ENCODE measurements at regions not wholly inside any gene's neighbourhood (a gene's known extent, or its start where the extent isn't known, plus 50 kb on each side); places are given as distances from the start of the nearest gene placed in this dataset.
A peak's percentile ranks its signal among the peaks of the same experiment; 100 is the strongest.

- Histone ChIP-seq H3K9me3 (ENCODE audit: low read depth, low read length, poor library complexity, severe bottlenecking) (no peaks in the 10 kb centered on the region), H3K36me3 (ENCODE audit: insufficient read depth, low read length, poor library complexity, severe bottlenecking) (no peaks in the 10 kb centered on the region), H3K4me1 (ENCODE audit: insufficient read depth, low read length, poor library complexity, severe bottlenecking) (no peaks in the 10 kb centered on the region), H3K27me3 (replicated peaks; ENCODE audit: insufficient read depth, low read depth, low read length, poor library complexity) (no peaks in the 10 kb centered on the region), H3K27ac (ENCODE audit: low read depth, low read length, poor library complexity, severe bottlenecking) (no peak overlapping the region), H3K4me3 (ENCODE audit: low read depth, low read length, poor library complexity, severe bottlenecking) (no peak overlapping the region)
- POLR2A ChIA-PET (ENCODE audit: low non-redundant PET), result no interaction called here
- no peak for DNase-seq (ENCODE audit: low spot score)
- TF ChIP-seq, protein P1, sequence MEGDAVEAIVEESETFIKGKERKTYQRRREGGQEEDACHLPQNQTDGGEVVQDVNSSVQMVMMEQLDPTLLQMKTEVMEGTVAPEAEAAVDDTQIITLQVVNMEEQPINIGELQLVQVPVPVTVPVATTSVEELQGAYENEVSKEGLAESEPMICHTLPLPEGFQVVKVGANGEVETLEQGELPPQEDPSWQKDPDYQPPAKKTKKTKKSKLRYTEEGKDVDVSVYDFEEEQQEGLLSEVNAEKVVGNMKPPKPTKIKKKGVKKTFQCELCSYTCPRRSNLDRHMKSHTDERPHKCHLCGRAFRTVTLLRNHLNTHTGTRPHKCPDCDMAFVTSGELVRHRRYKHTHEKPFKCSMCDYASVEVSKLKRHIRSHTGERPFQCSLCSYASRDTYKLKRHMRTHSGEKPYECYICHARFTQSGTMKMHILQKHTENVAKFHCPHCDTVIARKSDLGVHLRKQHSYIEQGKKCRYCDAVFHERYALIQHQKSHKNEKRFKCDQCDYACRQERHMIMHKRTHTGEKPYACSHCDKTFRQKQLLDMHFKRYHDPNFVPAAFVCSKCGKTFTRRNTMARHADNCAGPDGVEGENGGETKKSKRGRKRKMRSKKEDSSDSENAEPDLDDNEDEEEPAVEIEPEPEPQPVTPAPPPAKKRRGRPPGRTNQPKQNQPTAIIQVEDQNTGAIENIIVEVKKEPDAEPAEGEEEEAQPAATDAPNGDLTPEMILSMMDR (conservative IDR thresholded peaks at IDR 0.05; ENCODE audit: low read depth, low read length), result 0 out of 2 replicates have a peak, but pooled peaks have one; percentile 13
- no peak for TF ChIP-seq EZH2 (IDR thresholded peaks at IDR 0.05; ENCODE audit: borderline replicate concordance, low read depth, low read length, poor library complexity, severe bottlenecking)
- CTCF ChIA-PET, result no interaction called here
- intact Hi-C loops (cut with micrococcal nuclease; ENCODE audit: unreplicated experiment), result no loop called here
- BruUV-seq (replicated peaks), result no TSS peak
Observed at GRCh38 chr7:98531717-98532116, 85.4 kb upstream of the NPTX2 start.

- H3K4me1 ChIP-seq (ENCODE audit: insufficient read depth, low read length, poor library complexity, severe bottlenecking), result no peaks in the 10 kb centered on the region
- no peak for TF ChIP-seq EZH2 (IDR thresholded peaks at IDR 0.05; ENCODE audit: borderline replicate concordance, low read depth, low read length, poor library complexity, severe bottlenecking)
- TF ChIP-seq, protein P1 (conservative IDR thresholded peaks at IDR 0.05; ENCODE audit: low read depth, low read length), result no peak
- intact Hi-C loops (cut with micrococcal nuclease; ENCODE audit: unreplicated experiment), result no loop called here
- H3K36me3 ChIP-seq (ENCODE audit: insufficient read depth, low read length, poor library complexity, severe bottlenecking), result no peaks in the 10 kb centered on the region
- no peaks in the 10 kb centered on the region for H3K27me3 ChIP-seq (replicated peaks; ENCODE audit: insufficient read depth, low read depth, low read length, poor library complexity)
- DNase-seq (ENCODE audit: low spot score), result no peak
- H3K9me3 ChIP-seq (ENCODE audit: low read depth, low read length, poor library complexity, severe bottlenecking), result no peaks in the 10 kb centered on the region
- POLR2A ChIA-PET (ENCODE audit: low non-redundant PET), result no interaction called here
- H3K4me3 ChIP-seq (ENCODE audit: low read depth, low read length, poor library complexity, severe bottlenecking), result no peak overlapping the region
- no TSS peak for BruUV-seq (replicated peaks)
- no peak overlapping the region for H3K27ac ChIP-seq (ENCODE audit: low read depth, low read length, poor library complexity, severe bottlenecking)
- CTCF ChIA-PET, result no interaction called here
Observed at GRCh38 chr7:98528079-98528478, 89.0 kb upstream of the NPTX2 start.

GRCh38 chr7:98526059-98526458 is 91.0 kb upstream of the NPTX2 start:
- intact Hi-C loops (cut with micrococcal nuclease; ENCODE audit: unreplicated experiment), result no loop called here
- Histone ChIP-seq H3K4me1 (ENCODE audit: insufficient read depth, low read length, poor library complexity, severe bottlenecking) (no peaks in the 10 kb centered on the region), H3K27ac (ENCODE audit: low read depth, low read length, poor library complexity, severe bottlenecking) (no peak overlapping the region), H3K36me3 (ENCODE audit: insufficient read depth, low read length, poor library complexity, severe bottlenecking) (no peaks in the 10 kb centered on the region), H3K27me3 (replicated peaks; ENCODE audit: insufficient read depth, low read depth, low read length, poor library complexity) (no peaks in the 10 kb centered on the region), H3K4me3 (ENCODE audit: low read depth, low read length, poor library complexity, severe bottlenecking) (no peak overlapping the region), H3K9me3 (ENCODE audit: low read depth, low read length, poor library complexity, severe bottlenecking) (no peaks in the 10 kb centered on the region)
- CTCF ChIA-PET, result no interaction called here
- POLR2A ChIA-PET (ENCODE audit: low non-redundant PET), result no interaction called here
- no peak for DNase-seq (ENCODE audit: low spot score)
- BruUV-seq (replicated peaks), result no TSS peak
- no peak for TF ChIP-seq EZH2 (IDR thresholded peaks at IDR 0.05; ENCODE audit: borderline replicate concordance, low read depth, low read length, poor library complexity, severe bottlenecking)
- TF ChIP-seq, protein P1 (conservative IDR thresholded peaks at IDR 0.05; ENCODE audit: low read depth, low read length), result no peak

Measured in A673 (cell line).